HCT116 (cell line): ENCODE measurements at regions not wholly inside any gene's neighbourhood (a gene's known extent, or its start where the extent isn't known, plus 50 kb on each side); places are given as distances from the start of the nearest gene placed in this dataset.

Experiments used
- ATAC-seq: fragments of 200-7000 bp; cut with Tn5 transposase; 2 replicates; pipeline ENCODE4 v1.9.1; 2020; ENCODE audit warnings: mild to moderate bottlenecking, moderate library complexity
- BruUV-seq: library from RNA; stranded (reverse); fragments of 400-500 nt; replicated peaks from 2 replicates; lab custom pipeline; 2021; lab: Mats Ljungman, UMichigan
- CTCF ChIA-PET: fragments of 300-600 bp; sonication (Branson Sonifier 250); formaldehyde crosslinking; loops from one replicate; lab custom pipeline; 2021; ENCODE audit warnings: antibody characterized with exemption; lab: Charles Lee
- POLR2A ChIA-PET: fragments of 300-600, 350-600 bp; sonication (Branson Sonifier 250); formaldehyde crosslinking; loops from one replicate; lab custom pipeline; 2021; ENCODE audit warnings: antibody characterized with exemption; lab: Charles Lee
- RAD21 ChIA-PET, 2 experiments: fragments of 300-600 bp; sonication (Branson Sonifier 250); formaldehyde crosslinking; loops; one replicate each; lab custom pipeline; 2023; ENCODE audit warnings: low total read pairs in 2 of 2; ENCODE audit not compliant: uncharacterized antibody in 2 of 2, unreplicated experiment in 2 of 2, low non-redundant PET in 1 of 2; lab: Charles Lee
- DNase-seq: peaks from one replicate; pipeline ENCODE4 v3.0.0-alpha.2; 2010; ENCODE audit warnings: low read depth, low spot score
- H2AFZ ChIP-seq: fragments of 200-600 bp; shearing (Covaris generic), sonication (generic); 2 replicates; pipeline ENCODE4 v1.6.1; 2017; ENCODE audit warnings: low read depth, mixed run types, mixed read lengths, antibody characterized with exemption, low read length; ENCODE audit not compliant: poor library complexity, severe bottlenecking
- H3K27ac ChIP-seq: 2 replicates; pipeline ENCODE4 v1.5.1; 2012; ENCODE audit warnings: low read depth, low read length
- H3K27me3 ChIP-seq: fragments of 200-600 bp; sonication (generic); 2 replicates; pipeline ENCODE4 v1.6.1; 2016; ENCODE audit warnings: mixed run types, low read length, mixed read lengths; ENCODE audit not compliant: insufficient read depth
- H3K36me3 ChIP-seq, 2 experiments: fragments of 200-500 bp in 1 of 2; fragments of 200-600 bp in 1 of 2; sonication (Bioruptor generic) in 1 of 2; sonication (generic) in 1 of 2; 2 replicates each; pipeline versions ENCODE4 v1.5.1 to v1.6.1; 2014 to 2016; ENCODE audit warnings: low read length in 2 of 2, inconsistent platforms in 1 of 2, mixed read lengths in 1 of 2, mixed run types in 1 of 2; ENCODE audit not compliant: insufficient read depth in 2 of 2, control insufficient read depth in 1 of 2
- H3K4me1 ChIP-seq, 2 experiments: fragments of 200-600 bp in 1 of 2; sonication (generic) in 1 of 2; 2 replicates each; pipeline versions ENCODE4 v1.5.1 to v1.6.1; 2012 to 2017; ENCODE audit warnings: low read length in 2 of 2, inconsistent platforms in 1 of 2, mild to moderate bottlenecking in 1 of 2, mixed read lengths in 1 of 2, mixed run types in 1 of 2, moderate library complexity in 1 of 2; ENCODE audit not compliant: insufficient read depth in 2 of 2, control insufficient read depth in 1 of 2
- H3K4me2 ChIP-seq: fragments of 200-600 bp; sonication (generic); 2 replicates; pipeline ENCODE4 v1.6.1; 2017; ENCODE audit warnings: mixed run types, low read length, mixed read lengths
- H3K4me3 ChIP-seq, 2 experiments: fragments of 200-600 bp in 1 of 2; sonication (generic) in 1 of 2; replicated peaks in 1 of 2; 2 replicates each; pipeline ENCODE4 v1.5.1; 2011 to 2016; ENCODE audit warnings: low read length in 2 of 2, control low read depth in 1 of 2, low read depth in 1 of 2, mild to moderate bottlenecking in 1 of 2, mixed read lengths in 1 of 2, mixed run types in 1 of 2
- H3K79me2 ChIP-seq: fragments of 200-600 bp; sonication (generic); 2 replicates; pipeline ENCODE4 v1.6.1; 2017; ENCODE audit warnings: mild to moderate bottlenecking, mixed run types, low read length, moderate library complexity, mixed read lengths; ENCODE audit not compliant: insufficient read depth
- H3K9ac ChIP-seq: fragments of 200-600 bp; sonication (generic); 2 replicates; pipeline ENCODE4 v1.6.1; 2016; ENCODE audit warnings: low read length, mixed read lengths
- H3K9me2 ChIP-seq: fragments of 200-600 bp; sonication (generic), shearing (Covaris generic); 2 replicates; pipeline ENCODE4 v1.6.1; 2017; ENCODE audit warnings: mixed run types, mild to moderate bottlenecking, moderate library complexity; ENCODE audit not compliant: insufficient read depth
- H3K9me3 ChIP-seq, 2 experiments: fragments of 200-500 bp in 1 of 2; fragments of 200-600 bp in 1 of 2; sonication (Bioruptor generic) in 1 of 2; sonication (generic) in 1 of 2; 2 replicates each; pipeline ENCODE4 v1.6.1; 2014 to 2017; ENCODE audit warnings: low read length in 2 of 2, mixed read lengths in 2 of 2, inconsistent platforms in 1 of 2, low read depth in 1 of 2, mild to moderate bottlenecking in 1 of 2, mixed run types in 1 of 2, moderate library complexity in 1 of 2; ENCODE audit not compliant: control insufficient read depth in 1 of 2, insufficient read depth in 1 of 2
- H4K20me1 ChIP-seq: fragments of 200-600 bp; sonication (generic), shearing (Covaris generic); 2 replicates; pipeline ENCODE4 v1.6.1; 2017; ENCODE audit warnings: mixed run types, mild to moderate bottlenecking, moderate library complexity; ENCODE audit not compliant: insufficient read depth
- CBX3 ChIP-seq: IDR thresholded peaks from 2 replicates; pipeline ENCODE4 v1.6.1; 2012; ENCODE audit warnings: low read depth
- CTCF ChIP-seq, 3 experiments: fragments of 200-600 bp in 1 of 3; sonication (generic) in 1 of 3; IDR thresholded peaks in 2 of 3; conservative IDR thresholded peaks in 1 of 3; 2 replicates each; pipeline ENCODE4 v1.5.1; 2012 to 2017; ENCODE audit warnings: low read depth in 2 of 3, low read length in 2 of 3, antibody characterized with exemption in 1 of 3, borderline replicate concordance in 1 of 3, control low read depth in 1 of 3, mild to moderate bottlenecking in 1 of 3, mixed read lengths in 1 of 3, mixed run types in 1 of 3, moderate library complexity in 1 of 3; ENCODE audit not compliant: insufficient read depth in 1 of 3
- POLR2A ChIP-seq: IDR thresholded peaks from 2 replicates; pipeline ENCODE4 v1.7.0; 2011; ENCODE audit warnings: borderline replicate concordance; ENCODE audit not compliant: insufficient read depth, insufficient read length; ENCODE audit errors: extremely low read depth
- POLR2AphosphoS5 ChIP-seq: IDR thresholded peaks from 2 replicates; pipeline ENCODE4 v1.6.1; 2011; ENCODE audit warnings: mild to moderate bottlenecking, low read depth, low read length, moderate library complexity
- RAD21 ChIP-seq: IDR thresholded peaks from 2 replicates; pipeline ENCODE4 v1.6.1; 2012; ENCODE audit warnings: low read depth, mild to moderate bottlenecking
- SP1 ChIP-seq: IDR thresholded peaks from 2 replicates; pipeline ENCODE4 v1.6.1; 2012; ENCODE audit warnings: low read depth
- SRF ChIP-seq: IDR thresholded peaks from 2 replicates; pipeline ENCODE4 v1.6.1; 2012; ENCODE audit warnings: low read depth
- intact Hi-C: fragments of 100-400 bp; cut with micrococcal nuclease; formaldehyde crosslinking; loops from 2 replicates; pipeline ENCODE4 v1.10.0; 2022
- TF ChIP-seq, protein P1 (sequence below): IDR thresholded peaks from 2 replicates; pipeline ENCODE4 v1.6.1; 2012

DNA sequence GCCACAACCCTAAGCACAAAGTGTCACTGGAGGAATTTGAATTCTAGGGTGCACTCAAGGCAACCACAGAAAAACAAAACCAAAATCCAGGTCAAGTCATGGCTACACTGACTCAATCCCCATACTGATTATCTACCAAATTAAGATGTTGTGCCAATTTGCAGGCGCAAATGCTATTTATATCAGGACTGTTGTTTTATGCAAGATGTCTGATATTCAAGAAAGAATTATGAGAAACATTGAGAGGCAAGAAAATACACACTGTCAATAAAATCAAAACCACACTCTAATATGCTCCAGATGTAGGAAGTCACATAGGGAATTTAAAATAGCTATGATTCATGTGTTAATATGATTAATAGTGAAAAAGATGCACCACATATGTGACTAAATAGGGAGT, 141.3 kb upstream of the MINDY3 start (continued):
- no peak for TF ChIP-seq SRF
- TF ChIP-seq CTCF (IDR thresholded peaks at IDR 0.05 in 2 of 3, conservative IDR thresholded peaks at IDR 0.05 in 1 of 3; ENCODE audit: borderline replicate concordance in 1 of 3, insufficient read depth in 1 of 3, low read depth in 2 of 3, low read length in 2 of 3), result no peak
- TF ChIP-seq SP1, result no peak
- no peak for TF ChIP-seq RAD21
- no peak for TF ChIP-seq POLR2A
- no peak for TF ChIP-seq CBX3
- TF ChIP-seq POLR2AphosphoS5, result no peak

- no peak overlapping the region for H3K4me3 ChIP-seq
- RAD21 ChIA-PET, result no interaction called here
- H3K9ac ChIP-seq, result no peak overlapping the region
- no peaks in the 10 kb centered on the region for H3K4me1 ChIP-seq
- DNase-seq (no peak), ATAC-seq (no peak)
- no peak overlapping the region for H3K27ac ChIP-seq
- no peak overlapping the region for H3K4me2 ChIP-seq
- intact Hi-C loops, result no loop called here
- POLR2A ChIA-PET, result no interaction called here
- H3K9me2 ChIP-seq, result no peaks in the 10 kb centered on the region
- H4K20me1 ChIP-seq, result no peaks in the 10 kb centered on the region
- no peaks in the 10 kb centered on the region for H3K79me2 ChIP-seq
- H3K36me3 ChIP-seq, result no peaks in the 10 kb centered on the region
- CTCF ChIA-PET, result no interaction called here
- H3K9me3 ChIP-seq, result no peaks in the 10 kb centered on the region
- peaks cover 4% of the 10 kb centered on the region; the same call in 1 of the 2 replicates for H3K27me3 ChIP-seq
- BruUV-seq, result no TSS peak
- no peak overlapping the region for H2AFZ ChIP-seq
- TF ChIP-seq, protein P1, sequence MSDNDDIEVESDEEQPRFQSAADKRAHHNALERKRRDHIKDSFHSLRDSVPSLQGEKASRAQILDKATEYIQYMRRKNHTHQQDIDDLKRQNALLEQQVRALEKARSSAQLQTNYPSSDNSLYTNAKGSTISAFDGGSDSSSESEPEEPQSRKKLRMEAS, result no peak
Observed at GRCh38 chr10:16009785-16010184, 149.5 kb upstream of the MINDY3 start.
